Mesodermal cell (in vitro differentiated cells): ENCODE measurements at regions not wholly inside any gene's neighbourhood (a gene's known extent, or its start where the extent isn't known, plus 50 kb on each side); places are given as distances from the start of the nearest gene placed in this dataset.
A peak's percentile ranks its signal among the peaks of the same experiment; 100 is the strongest.
"Not testable (repeated sequence)": the region's sequence is repeated elsewhere in the genome, so short reads cannot be mapped to it uniquely, and the experiment has no call there.

ENCODE experiments used
- H3K27ac ChIP-seq: 2 replicates; pipeline ENCODE4 v1.7.0; 2013; ENCODE audit warnings: mild to moderate bottlenecking, low read depth, low read length, moderate library complexity; ENCODE audit not compliant: severe bottlenecking
- H3K36me3 ChIP-seq: 2 replicates; pipeline ENCODE4 v1.7.1; 2013; ENCODE audit warnings: mild to moderate bottlenecking, low read length, moderate library complexity; ENCODE audit not compliant: control insufficient read depth, insufficient read depth
- H3K4me1 ChIP-seq: one replicate; pipeline ENCODE4 v1.7.1; 2013; ENCODE audit warnings: mild to moderate bottlenecking, low read length; ENCODE audit not compliant: insufficient read depth, control insufficient read depth, poor library complexity, severe bottlenecking
- H3K4me3 ChIP-seq: 2 replicates; pipeline ENCODE4 v1.7.0; 2013; ENCODE audit warnings: low read length, control low read depth, mild to moderate bottlenecking; ENCODE audit not compliant: insufficient read depth, poor library complexity, severe bottlenecking; ENCODE audit errors: extremely low read depth
- H3K9me3 ChIP-seq: 2 replicates; pipeline ENCODE4 v1.7.1; 2013; ENCODE audit warnings: mild to moderate bottlenecking, low read length, moderate library complexity; ENCODE audit not compliant: control insufficient read depth
- WGBS, 2 experiments: methylation state at CpG; one replicate each; pipeline ENCODE4 v1.1.5; 2013; ENCODE audit warnings: missing lambda C conversion rate in 2 of 2; ENCODE audit not compliant: insufficient coverage in 2 of 2; 5-methylcytosine and 5-hydroxymethylcytosine counted together

- Histone ChIP-seq H3K27ac (no peak overlapping the region), H3K9me3 (no peaks in the 10 kb centered on the region), H3K4me3 (no peak overlapping the region), H3K4me1 (no peaks in the 10 kb centered on the region), H3K36me3 (no peaks in the 10 kb centered on the region)
- WGBS, 2 experiments: 83 to 88% methylated on average over 9 to 12 of the region's 12 CpGs
Observed at GRCh38 chr2:20949256-20949655, 94.6 kb downstream of the APOB start.

GRCh38 chr2:20946468-20946867 lies 97.4 kb downstream of the APOB start:
- WGBS, 2 experiments: 80 to 100% methylated on average over 1 of the region's 3 CpGs
- Histone ChIP-seq H3K9me3 (no peaks in the 10 kb centered on the region), H3K4me1 (no peaks in the 10 kb centered on the region), H3K4me3 (no peak overlapping the region), H3K27ac (no peak overlapping the region), H3K36me3 (no peaks in the 10 kb centered on the region)

GRCh38 chr2:20943721-20944120 lies 100.2 kb downstream of the APOB start:
- WGBS, 2 experiments: 61 to 63% methylated on average over 3 to 6 of the region's 6 CpGs
- not testable (repeated sequence) for H3K4me3 ChIP-seq, H3K27ac ChIP-seq, H3K4me1 ChIP-seq, H3K9me3 ChIP-seq, H3K36me3 ChIP-seq

GRCh38 chr2:20942646-20943125 lies 101.2 kb downstream of the APOB start:
- no peaks in the 10 kb centered on the region for H3K36me3 ChIP-seq
- WGBS, 2 experiments: 51 to 90% methylated on average over 2 of the region's 5 CpGs
- H3K4me3 ChIP-seq: no peak overlapping the region
- no peaks in the 10 kb centered on the region for H3K4me1 ChIP-seq
- no peaks in the 10 kb centered on the region for H3K9me3 ChIP-seq
- no peak overlapping the region for H3K27ac ChIP-seq

- no peak overlapping the region for H3K4me3 ChIP-seq
- WGBS, 2 experiments: 75 to 95% methylated on average over 2 to 4 of the region's 7 CpGs
- no peaks in the 10 kb centered on the region for H3K9me3 ChIP-seq
- H3K27ac ChIP-seq: no peak overlapping the region
- H3K4me1 ChIP-seq: no peaks in the 10 kb centered on the region
- H3K36me3 ChIP-seq: no peaks in the 10 kb centered on the region
Observed at GRCh38 chr2:20940856-20941255, 103.0 kb downstream of the APOB start.

GRCh38 chr2:20939931-20940795 lies 103.7 kb downstream of the APOB start:
- 59 to 81% methylated on average over 5 of the region's 13 CpGs for WGBS, 2 experiments
- H3K4me3 ChIP-seq: no peak overlapping the region
- no peaks in the 10 kb centered on the region for H3K4me1 ChIP-seq
- no peaks in the 10 kb centered on the region for H3K9me3 ChIP-seq
- no peaks in the 10 kb centered on the region for H3K36me3 ChIP-seq
- H3K27ac ChIP-seq: no peak overlapping the region

GRCh38 chr2:20937353-20937752 lies 106.5 kb downstream of the APOB start:
- H3K36me3 ChIP-seq: no peaks in the 10 kb centered on the region
- no peaks in the 10 kb centered on the region for H3K9me3 ChIP-seq
- peaks cover 4% of the 10 kb centered on the region for H3K4me1 ChIP-seq
- 67 to 75% methylated on average over 1 of the region's 1 CpG for WGBS, 2 experiments
- H3K27ac ChIP-seq: no peak overlapping the region
- no peak overlapping the region for H3K4me3 ChIP-seq

- peaks cover 13% of the 10 kb centered on the region for H3K4me1 ChIP-seq
- 87 to 89% methylated on average over 8 to 9 of the region's 11 CpGs for WGBS, 2 experiments
- H3K9me3 ChIP-seq: no peaks in the 10 kb centered on the region
- H3K36me3 ChIP-seq: no peaks in the 10 kb centered on the region
- no peak overlapping the region for H3K4me3 ChIP-seq
- H3K27ac ChIP-seq: no peak overlapping the region
Observed at GRCh38 chr2:20935168-20935775, 108.6 kb downstream of the APOB start.

- peaks cover 13% of the 10 kb centered on the region for H3K4me1 ChIP-seq
- H3K27ac ChIP-seq: peak overlapping the region; percentile 47
- H3K36me3 ChIP-seq: no peaks in the 10 kb centered on the region
- 83 to 90% methylated on average over 1 of the region's 2 CpGs for WGBS, 2 experiments
- no peak overlapping the region for H3K4me3 ChIP-seq
- no peaks in the 10 kb centered on the region for H3K9me3 ChIP-seq
Observed at GRCh38 chr2:20934236-20934635, 109.6 kb downstream of the APOB start.

GRCh38 chr2:20933714-20934113 lies 110.2 kb downstream of the APOB start:
- H3K36me3 ChIP-seq: no peaks in the 10 kb centered on the region
- peaks cover 13% of the 10 kb centered on the region for H3K4me1 ChIP-seq
- peaks cover 3% of the 10 kb centered on the region for H3K9me3 ChIP-seq
- WGBS, 2 experiments: 77 to 81% methylated on average over 1 of the region's 1 CpG
- peak overlapping the region; percentile 47 for H3K27ac ChIP-seq
- H3K4me3 ChIP-seq: no peak overlapping the region

- Histone ChIP-seq H3K27ac (peak overlapping the region; percentile 39), H3K4me3 (no peak overlapping the region), H3K36me3 (no peaks in the 10 kb centered on the region), H3K4me1 (peaks cover 13% of the 10 kb centered on the region), H3K9me3 (peaks cover 13% of the 10 kb centered on the region)
- 75 to 90% methylated on average over 2 of the region's 2 CpGs for WGBS, 2 experiments
Observed at GRCh38 chr2:20931346-20931745, 108.4 kb upstream of the LDAH start.
